Kidney (tissue), 13 donors: ENCODE measurements at regions not wholly inside any gene's neighbourhood (a gene's known extent, or its start where the extent isn't known, plus 50 kb on each side); places are given as distances from the start of the nearest gene placed in this dataset.
A peak's percentile ranks its signal among the peaks of the same experiment; 100 is the strongest.

Source experiments
- DNase-seq, 5 donors: peaks; one replicate each; pipeline ENCODE4 v3.0.0-alpha.2; 2013 to 2020
- FAIRE-seq: peaks from 2 replicates; lab custom pipeline; 2012; peaks lifted over from hg19 to GRCh38; lab: Jason Lieb, UNC
- H3K27ac ChIP-seq, 2 donors: one replicate each; pipeline ENCODE4 v1.7.0; 2013; ENCODE audit warnings: low read depth in 2 of 2, low read length in 2 of 2, inconsistent platforms in 1 of 2
- H3K27me3 ChIP-seq: one replicate; pipeline ENCODE4 v1.7.1; 2013; ENCODE audit warnings: low read length, inconsistent platforms; ENCODE audit not compliant: control insufficient read depth, insufficient read depth
- H3K36me3 ChIP-seq, 3 donors: one replicate each; pipeline versions ENCODE4 v1.7.0 to v1.7.1; 2013; ENCODE audit warnings: low read length in 3 of 3, control low read depth in 1 of 3, inconsistent platforms in 1 of 3; ENCODE audit not compliant: insufficient read depth in 3 of 3, control insufficient read depth in 2 of 3
- H3K4me1 ChIP-seq, 3 donors: one replicate each; pipeline versions ENCODE4 v1.7.0 to v1.7.1; 2013; ENCODE audit warnings: low read length in 3 of 3, inconsistent platforms in 1 of 3, low read depth in 1 of 3; ENCODE audit not compliant: control insufficient read depth in 2 of 3, insufficient read depth in 2 of 3
- H3K4me3 ChIP-seq, 3 donors: one replicate each; pipeline versions ENCODE4 v1.7.0 to v1.8.1; 2013; ENCODE audit warnings: low read length in 3 of 3, control low read depth in 1 of 3, inconsistent platforms in 1 of 3
- H3K9ac ChIP-seq, 3 donors: one replicate each; pipeline versions ENCODE4 v1.7.0 to v1.7.1; 2013; ENCODE audit warnings: low read length in 3 of 3, control low read depth in 1 of 3, inconsistent platforms in 1 of 3
- H3K9me3 ChIP-seq, 3 donors: one replicate each; pipeline versions ENCODE4 v1.7.0 to v1.7.1; 2013; ENCODE audit warnings: low read length in 3 of 3, control low read depth in 1 of 3, inconsistent platforms in 1 of 3; ENCODE audit not compliant: control insufficient read depth in 2 of 3, insufficient read depth in 1 of 3
- CTCF ChIP-seq: IDR thresholded peaks from 3 replicates; pipeline ENCODE4 v1.5.1; 2012; ENCODE audit warnings: mild to moderate bottlenecking, moderate library complexity, borderline replicate concordance; ENCODE audit not compliant: insufficient read depth; ENCODE audit errors: extremely low read depth
- intact Hi-C: fragments of 100-400 bp; cut with DNase I; formaldehyde crosslinking; loops from one replicate; pipeline ENCODE4 v1.11.1; 2022
- donor health status: control.
- donor health status: control.
- donor health status: control.
- donor health status: control.
- donor health status: control.
- donor health status: DM: yes; HTN: yes; CAD: no.
- donor health status: Normal renal cell carcinoma (clear cell type).

GRCh38 chr7:22662556-22663356 lies 64.2 kb upstream of the IL6 start:
- FAIRE-seq (no peak), DNase-seq (no peak)
- intact Hi-C loops = no loop called here
- no peaks in the 10 kb centered on the region for H3K27me3 ChIP-seq
- no peak overlapping the region for H3K27ac ChIP-seq
- no peak overlapping the region for H3K4me3 ChIP-seq
- H3K9me3 ChIP-seq = no peaks in the 10 kb centered on the region
- peaks cover 0 to 2% (median 0%) of the 10 kb centered on the region in 3 donors for H3K4me1 ChIP-seq
- H3K36me3 ChIP-seq = no peaks in the 10 kb centered on the region
- no peak for TF ChIP-seq CTCF
- H3K9ac ChIP-seq = no peak overlapping the region

- no peaks in the 10 kb centered on the region for H3K36me3 ChIP-seq
- H3K4me1 ChIP-seq = peaks cover 0 to 2% (median 0%) of the 10 kb centered on the region in 3 donors
- FAIRE-seq (no peak), DNase-seq (no peak)
- H3K9ac ChIP-seq = no peak overlapping the region
- H3K27ac ChIP-seq = no peak overlapping the region
- no peak overlapping the region for H3K4me3 ChIP-seq
- no peak for TF ChIP-seq CTCF
- intact Hi-C loops = no loop called here
- H3K27me3 ChIP-seq = no peaks in the 10 kb centered on the region
- no peaks in the 10 kb centered on the region for H3K9me3 ChIP-seq
These were observed 65.0 kb upstream of the IL6 start for GRCh38 chr7:22662036-22662435.

GRCh38 chr7:22660732-22661131 lies 66.3 kb upstream of the IL6 start:
- Histone ChIP-seq H3K9ac (no peak overlapping the region), H3K27ac (no peak overlapping the region), H3K36me3 (no peaks in the 10 kb centered on the region), H3K4me1 (peaks cover 0 to 2% (median 0%) of the 10 kb centered on the region in 3 donors), H3K27me3 (no peaks in the 10 kb centered on the region), H3K4me3 (no peak overlapping the region), H3K9me3 (no peaks in the 10 kb centered on the region)
- no peak for DNase-seq
- TF ChIP-seq CTCF = peak; percentile 34
- FAIRE-seq = no peak
- intact Hi-C loops = no loop called here

- no peak for TF ChIP-seq CTCF
- Histone ChIP-seq H3K27me3 (no peaks in the 10 kb centered on the region), H3K4me1 (peaks cover 0 to 2% (median 0%) of the 10 kb centered on the region in 3 donors), H3K36me3 (no peaks in the 10 kb centered on the region), H3K9ac (no peak overlapping the region), H3K9me3 (no peaks in the 10 kb centered on the region), H3K4me3 (no peak overlapping the region), H3K27ac (no peak overlapping the region)
- no peak for FAIRE-seq
- intact Hi-C loops = no loop called here
- DNase-seq = no peak
These were observed 66.7 kb upstream of the IL6 start for GRCh38 chr7:22660293-22660692.
